ENCODE measurements at regions not wholly inside any gene's neighbourhood (a gene's known extent, or its start where the extent isn't known, plus 50 kb on each side); places are given as distances from the start of the nearest gene placed in this dataset.

DNA sequence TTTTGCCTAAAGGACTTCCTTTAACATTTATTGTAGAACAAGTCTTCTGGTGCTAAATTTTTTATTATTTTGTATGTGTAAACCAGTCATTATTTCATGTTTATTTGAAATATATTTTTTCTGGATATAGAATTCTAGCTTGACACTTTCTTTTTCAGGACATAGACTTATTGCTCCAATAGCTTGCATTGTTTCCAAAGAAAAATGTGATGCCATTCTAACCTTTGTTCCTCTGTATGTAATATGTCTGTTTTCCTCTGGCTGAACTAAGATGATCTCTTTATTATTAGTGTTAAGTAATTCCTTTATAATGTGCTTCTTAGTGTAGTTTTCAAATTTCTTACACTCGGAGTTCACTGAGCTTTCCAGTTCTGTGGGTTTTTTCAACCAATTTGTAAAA, 174.1 kb upstream of the STARD13 start:
- TF ChIP-seq, protein P1, sequence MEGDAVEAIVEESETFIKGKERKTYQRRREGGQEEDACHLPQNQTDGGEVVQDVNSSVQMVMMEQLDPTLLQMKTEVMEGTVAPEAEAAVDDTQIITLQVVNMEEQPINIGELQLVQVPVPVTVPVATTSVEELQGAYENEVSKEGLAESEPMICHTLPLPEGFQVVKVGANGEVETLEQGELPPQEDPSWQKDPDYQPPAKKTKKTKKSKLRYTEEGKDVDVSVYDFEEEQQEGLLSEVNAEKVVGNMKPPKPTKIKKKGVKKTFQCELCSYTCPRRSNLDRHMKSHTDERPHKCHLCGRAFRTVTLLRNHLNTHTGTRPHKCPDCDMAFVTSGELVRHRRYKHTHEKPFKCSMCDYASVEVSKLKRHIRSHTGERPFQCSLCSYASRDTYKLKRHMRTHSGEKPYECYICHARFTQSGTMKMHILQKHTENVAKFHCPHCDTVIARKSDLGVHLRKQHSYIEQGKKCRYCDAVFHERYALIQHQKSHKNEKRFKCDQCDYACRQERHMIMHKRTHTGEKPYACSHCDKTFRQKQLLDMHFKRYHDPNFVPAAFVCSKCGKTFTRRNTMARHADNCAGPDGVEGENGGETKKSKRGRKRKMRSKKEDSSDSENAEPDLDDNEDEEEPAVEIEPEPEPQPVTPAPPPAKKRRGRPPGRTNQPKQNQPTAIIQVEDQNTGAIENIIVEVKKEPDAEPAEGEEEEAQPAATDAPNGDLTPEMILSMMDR (IDR thresholded peaks at IDR 0.05; ENCODE audit: insufficient read depth, low read depth, low read length, missing control alignments) = no peak
- DNase-seq (ENCODE audit: low read depth) = no peak
- H3K4me3 ChIP-seq (ENCODE audit: low read depth, low read length) = no peak overlapping the region

DNA sequence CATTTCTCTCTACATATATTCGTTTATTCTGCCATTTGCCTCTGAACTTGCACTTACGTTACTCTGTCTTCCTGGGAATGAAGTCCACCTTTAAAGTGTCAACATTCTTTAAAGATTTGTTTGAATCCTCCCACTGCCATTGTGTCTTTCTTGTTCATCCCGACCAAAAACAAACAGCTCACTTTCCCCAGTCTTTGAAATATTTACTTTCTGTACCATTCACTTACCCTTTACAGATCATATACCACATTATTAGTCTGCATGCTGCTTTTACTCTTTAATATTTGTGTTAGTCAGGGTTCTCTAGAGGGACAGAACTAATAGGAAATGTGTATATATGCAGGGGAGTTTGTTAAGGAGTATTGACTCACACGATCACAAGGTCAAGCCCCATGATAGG, 176.6 kb upstream of the STARD13 start:
- H3K4me3 ChIP-seq (ENCODE audit: low read depth, low read length) = no peak overlapping the region
- DNase-seq (ENCODE audit: low read depth) = no peak
- TF ChIP-seq, protein P1 (IDR thresholded peaks at IDR 0.05; ENCODE audit: insufficient read depth, low read depth, low read length, missing control alignments) = no peak

DNA sequence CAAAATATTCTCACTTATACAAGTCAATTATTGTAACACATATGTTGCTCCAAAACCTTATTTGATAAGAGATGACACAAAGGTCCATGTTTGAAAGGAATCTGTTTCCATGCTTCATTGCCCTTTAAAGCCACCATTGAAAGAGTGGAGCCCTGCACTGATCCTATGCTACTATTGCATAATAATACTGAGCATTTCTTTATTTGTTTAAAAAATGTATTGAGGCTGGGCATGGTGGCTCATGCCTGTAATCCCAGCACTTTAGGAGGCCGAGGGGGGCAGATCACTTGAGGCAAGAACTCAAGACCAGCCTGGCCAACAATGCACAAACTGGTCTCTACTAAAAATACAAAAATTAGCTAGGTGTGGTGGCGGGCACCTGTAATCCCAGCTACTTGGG, 178.8 kb upstream of the STARD13 start:
- no peak overlapping the region for H3K4me3 ChIP-seq (ENCODE audit: low read depth, low read length)
- DNase-seq (ENCODE audit: low read depth) = no peak
- TF ChIP-seq, protein P1 (IDR thresholded peaks at IDR 0.05; ENCODE audit: insufficient read depth, low read depth, low read length, missing control alignments) = no peak

DNA sequence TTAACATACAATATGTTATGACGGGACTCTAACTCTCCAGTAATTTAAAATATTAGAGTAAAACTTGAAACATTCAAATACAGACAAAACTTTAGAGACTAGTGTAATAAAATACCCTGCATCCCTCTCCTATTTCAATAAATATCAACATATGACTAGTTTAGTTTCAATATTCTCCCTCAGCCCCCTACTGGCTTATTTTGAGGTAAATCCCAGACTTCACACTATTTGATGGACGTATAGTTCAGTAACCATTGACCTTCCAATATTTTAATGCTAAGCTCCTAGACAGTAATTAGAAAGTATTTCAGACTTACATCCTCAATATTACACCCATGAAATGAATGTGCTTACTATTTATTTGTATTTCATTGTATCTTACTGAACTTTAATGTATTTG, 180.7 kb upstream of the STARD13 start:
- TF ChIP-seq, protein P1 (IDR thresholded peaks at IDR 0.05; ENCODE audit: insufficient read depth, low read depth, low read length, missing control alignments) = no peak
- no peak overlapping the region for H3K4me3 ChIP-seq (ENCODE audit: low read depth, low read length)
- no peak for DNase-seq (ENCODE audit: low read depth)

DNA sequence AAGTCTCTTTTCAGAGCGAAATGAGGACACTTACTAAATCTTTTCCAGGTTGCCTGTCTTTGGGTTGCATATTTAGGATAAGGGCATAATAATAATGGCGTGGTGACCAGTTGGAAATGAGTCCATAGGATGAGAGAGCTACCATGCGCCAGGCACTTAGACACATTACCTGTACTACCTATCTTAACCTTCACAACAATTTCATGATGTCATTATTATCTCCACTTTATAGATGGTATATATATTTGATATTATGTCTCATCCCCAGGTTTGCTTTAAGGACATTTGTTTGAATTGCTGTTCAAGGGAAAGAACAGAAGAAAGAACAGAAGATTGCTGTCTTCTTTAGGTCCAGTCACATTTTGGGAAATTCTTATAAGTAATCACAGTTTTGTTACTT, 182.0 kb upstream of the STARD13 start:
- no peak overlapping the region for H3K4me3 ChIP-seq (ENCODE audit: low read depth, low read length)
- DNase-seq (ENCODE audit: low read depth) = no peak
- TF ChIP-seq, protein P1 (IDR thresholded peaks at IDR 0.05; ENCODE audit: insufficient read depth, low read depth, low read length, missing control alignments) = no peak

DNA sequence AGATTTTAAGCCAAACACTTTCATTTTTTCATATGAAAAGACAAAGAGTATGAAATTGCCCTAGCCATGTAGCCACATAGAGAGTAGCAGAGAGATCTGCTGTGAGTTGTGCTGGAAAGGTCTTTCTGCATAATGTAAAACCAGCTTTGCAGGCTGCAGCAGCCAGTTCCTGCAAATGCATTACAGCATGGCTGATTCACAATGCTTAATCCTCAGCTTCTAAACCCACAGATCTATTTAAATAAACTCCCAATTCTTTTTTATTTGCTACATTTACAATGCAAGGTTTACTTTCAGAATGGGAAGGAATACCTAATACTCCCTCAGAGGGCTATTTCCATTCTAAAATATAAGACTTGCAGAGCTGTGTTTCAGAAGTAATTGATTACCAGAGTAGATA, 185.6 kb upstream of the STARD13 start:
- H3K4me3 ChIP-seq (ENCODE audit: low read depth, low read length) = no peak overlapping the region
- TF ChIP-seq, protein P1 (IDR thresholded peaks at IDR 0.05; ENCODE audit: insufficient read depth, low read depth, low read length, missing control alignments) = no peak
- no peak for DNase-seq (ENCODE audit: low read depth)

DNA sequence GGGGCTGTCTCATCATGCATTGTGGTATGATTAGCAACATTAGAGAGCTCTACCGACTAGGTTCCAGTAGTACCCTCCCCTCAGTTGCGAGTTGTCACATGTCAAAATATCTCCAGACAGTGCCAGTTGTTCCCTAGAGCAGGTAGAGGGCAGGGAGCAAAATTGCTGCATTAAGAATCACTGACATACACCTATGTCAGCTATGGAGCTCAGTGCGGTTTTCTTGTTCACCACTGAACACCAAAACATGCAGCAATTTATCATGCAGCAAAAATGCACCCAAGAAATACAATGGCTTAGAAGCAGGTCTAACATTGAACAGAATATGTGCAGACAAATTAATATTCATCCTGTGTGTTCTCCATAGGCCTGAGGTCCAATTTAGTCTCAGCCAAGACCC, 186.9 kb upstream of the STARD13 start:
- TF ChIP-seq, protein P1 (IDR thresholded peaks at IDR 0.05; ENCODE audit: insufficient read depth, low read depth, low read length, missing control alignments) = no peak
- no peak for DNase-seq (ENCODE audit: low read depth)
- no peak overlapping the region for H3K4me3 ChIP-seq (ENCODE audit: low read depth, low read length)

All from GM12865 (cell line).